ENCODE measurements at regions not wholly inside any gene's neighbourhood (a gene's known extent, or its start where the extent isn't known, plus 50 kb on each side); places are given as distances from the start of the nearest gene placed in this dataset.

GRCh38 chr10:78933828-78934531, 134.8 kb upstream of the ZMIZ1 start:
- H3K9me3 Mint-ChIP-seq = no peaks in the 10 kb centered on the region
- no peaks in the 10 kb centered on the region for H3K4me1 Mint-ChIP-seq (ENCODE audit: low read depth)
- no peaks in the 10 kb centered on the region for H3K36me3 Mint-ChIP-seq
- H3K4me3 Mint-ChIP-seq = no peak overlapping the region
- H3K27me3 Mint-ChIP-seq = no peaks in the 10 kb centered on the region
- ChIA-PET POLR2A (no interaction called here), CTCF (no interaction called here)
- H3K27ac Mint-ChIP-seq = no peak overlapping the region
- intact Hi-C loops (cut with micrococcal nuclease) = loop anchor here (10.0 kb wide), 1 partner anchor 261 kb away; no protein-coding TSS in a partner anchor
- no peak for DNase-seq

DNA sequence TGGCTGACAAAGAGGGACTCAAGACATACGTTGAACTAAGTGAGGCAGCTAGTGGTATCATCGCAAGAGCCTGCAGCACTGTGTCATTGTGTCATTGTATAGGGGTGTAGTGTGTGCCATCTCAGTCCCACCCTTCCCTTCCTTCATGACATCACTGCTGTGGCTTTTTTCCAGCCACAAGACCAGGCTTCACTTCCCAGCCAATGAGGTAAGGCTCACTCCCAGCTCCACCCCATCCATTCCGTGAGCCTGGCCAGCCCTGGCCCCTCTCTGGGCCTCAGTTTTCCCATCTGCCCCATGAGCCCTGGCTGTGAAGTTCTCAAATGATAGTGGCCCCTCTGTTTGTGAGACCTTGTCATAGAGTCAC, 134.3 kb upstream of the ZMIZ1 start:
- Mint-ChIP-seq H3K27ac (no peak overlapping the region), H3K4me1 (ENCODE audit: low read depth) (no peaks in the 10 kb centered on the region), H3K9me3 (no peaks in the 10 kb centered on the region), H3K4me3 (no peak overlapping the region), H3K27me3 (no peaks in the 10 kb centered on the region), H3K36me3 (no peaks in the 10 kb centered on the region)
- no peak for DNase-seq
- POLR2A ChIA-PET = no interaction called here
- CTCF ChIA-PET = interaction anchor here (0.7 kb wide), 1 partner anchor 261 kb away, joined by 3 read pairs; no protein-coding TSS in a partner anchor
- intact Hi-C loops (cut with micrococcal nuclease) = loop anchor here (10.0 kb wide), 1 partner anchor 260 kb away; no protein-coding TSS in a partner anchor

GRCh38 chr10:78934994-78935602, 133.7 kb upstream of the ZMIZ1 start:
- intact Hi-C loops (cut with micrococcal nuclease) = loop anchor here (10.0 kb wide), 1 partner anchor 260 kb away; no protein-coding TSS in a partner anchor
- H3K27me3 Mint-ChIP-seq = no peaks in the 10 kb centered on the region
- ChIA-PET CTCF (interaction anchor here (0.6 to 0.7 kb wide), 2 partner anchors 260 to 330 kb away, joined by 3 read pairs; no protein-coding TSS in a partner anchor), POLR2A (no interaction called here)
- H3K36me3 Mint-ChIP-seq = no peaks in the 10 kb centered on the region
- H3K4me1 Mint-ChIP-seq (ENCODE audit: low read depth) = no peaks in the 10 kb centered on the region
- H3K4me3 Mint-ChIP-seq = no peak overlapping the region
- H3K27ac Mint-ChIP-seq = no peak overlapping the region
- no peak for DNase-seq
- H3K9me3 Mint-ChIP-seq = no peaks in the 10 kb centered on the region

- CTCF ChIA-PET = interaction anchor here (0.6 to 1.4 kb wide), 2 partner anchors 260 to 330 kb away, joined by 3 to 4 read pairs; no protein-coding TSS in a partner anchor
- H3K27me3 Mint-ChIP-seq = no peaks in the 10 kb centered on the region
- no peaks in the 10 kb centered on the region for H3K9me3 Mint-ChIP-seq
- H3K4me3 Mint-ChIP-seq = no peak overlapping the region
- POLR2A ChIA-PET = no interaction called here
- H3K36me3 Mint-ChIP-seq = no peaks in the 10 kb centered on the region
- no peak for DNase-seq
- H3K4me1 Mint-ChIP-seq (ENCODE audit: low read depth) = no peaks in the 10 kb centered on the region
- no peak overlapping the region for H3K27ac Mint-ChIP-seq
- intact Hi-C loops (cut with micrococcal nuclease) = loop anchor here (10.0 kb wide), 1 partner anchor 259 kb away; no protein-coding TSS in a partner anchor
These were observed 132.9 kb upstream of the ZMIZ1 start for GRCh38 chr10:78935697-78936407.

GRCh38 chr10:78936412-78937342, 132.1 kb upstream of the ZMIZ1 start:
- ChIA-PET POLR2A (no interaction called here), CTCF (interaction anchor here (0.6 to 1.4 kb wide), 2 partner anchors 259 to 1182 kb away, joined by 3 to 4 read pairs; no protein-coding TSS in a partner anchor)
- Mint-ChIP-seq H3K27me3 (no peaks in the 10 kb centered on the region), H3K36me3 (no peaks in the 10 kb centered on the region), H3K27ac (no peak overlapping the region), H3K4me1 (ENCODE audit: low read depth) (no peaks in the 10 kb centered on the region), H3K4me3 (no peak overlapping the region), H3K9me3 (no peaks in the 10 kb centered on the region)
- no peak for DNase-seq
- intact Hi-C loops (cut with micrococcal nuclease) = loop anchor here (10.0 kb wide), 1 partner anchor 258 kb away; no protein-coding TSS in a partner anchor

- no peaks in the 10 kb centered on the region for H3K36me3 Mint-ChIP-seq
- no peak overlapping the region for H3K27ac Mint-ChIP-seq
- H3K27me3 Mint-ChIP-seq = no peaks in the 10 kb centered on the region
- ChIA-PET POLR2A (no interaction called here), CTCF (no interaction called here)
- H3K9me3 Mint-ChIP-seq = no peaks in the 10 kb centered on the region
- H3K4me1 Mint-ChIP-seq (ENCODE audit: low read depth) = no peaks in the 10 kb centered on the region
- no peak for DNase-seq
- intact Hi-C loops (cut with micrococcal nuclease) = loop anchor here (10.0 kb wide), 1 partner anchor 257 kb away; no protein-coding TSS in a partner anchor
- H3K4me3 Mint-ChIP-seq = no peak overlapping the region
These were observed 131.4 kb upstream of the ZMIZ1 start for GRCh38 chr10:78937393-78937792.

GRCh38 chr10:78937800-78938694, 130.7 kb upstream of the ZMIZ1 start:
- Mint-ChIP-seq H3K27me3 (no peaks in the 10 kb centered on the region), H3K4me3 (no peak overlapping the region), H3K9me3 (peaks cover 6% of the 10 kb centered on the region), H3K36me3 (no peaks in the 10 kb centered on the region), H3K27ac (no peak overlapping the region), H3K4me1 (ENCODE audit: low read depth) (no peaks in the 10 kb centered on the region)
- intact Hi-C loops (cut with micrococcal nuclease) = loop anchor here (10.0 kb wide), 1 partner anchor 257 kb away; no protein-coding TSS in a partner anchor
- DNase-seq = peak; percentile 42
- POLR2A ChIA-PET = no interaction called here
- CTCF ChIA-PET = no interaction called here

DNA sequence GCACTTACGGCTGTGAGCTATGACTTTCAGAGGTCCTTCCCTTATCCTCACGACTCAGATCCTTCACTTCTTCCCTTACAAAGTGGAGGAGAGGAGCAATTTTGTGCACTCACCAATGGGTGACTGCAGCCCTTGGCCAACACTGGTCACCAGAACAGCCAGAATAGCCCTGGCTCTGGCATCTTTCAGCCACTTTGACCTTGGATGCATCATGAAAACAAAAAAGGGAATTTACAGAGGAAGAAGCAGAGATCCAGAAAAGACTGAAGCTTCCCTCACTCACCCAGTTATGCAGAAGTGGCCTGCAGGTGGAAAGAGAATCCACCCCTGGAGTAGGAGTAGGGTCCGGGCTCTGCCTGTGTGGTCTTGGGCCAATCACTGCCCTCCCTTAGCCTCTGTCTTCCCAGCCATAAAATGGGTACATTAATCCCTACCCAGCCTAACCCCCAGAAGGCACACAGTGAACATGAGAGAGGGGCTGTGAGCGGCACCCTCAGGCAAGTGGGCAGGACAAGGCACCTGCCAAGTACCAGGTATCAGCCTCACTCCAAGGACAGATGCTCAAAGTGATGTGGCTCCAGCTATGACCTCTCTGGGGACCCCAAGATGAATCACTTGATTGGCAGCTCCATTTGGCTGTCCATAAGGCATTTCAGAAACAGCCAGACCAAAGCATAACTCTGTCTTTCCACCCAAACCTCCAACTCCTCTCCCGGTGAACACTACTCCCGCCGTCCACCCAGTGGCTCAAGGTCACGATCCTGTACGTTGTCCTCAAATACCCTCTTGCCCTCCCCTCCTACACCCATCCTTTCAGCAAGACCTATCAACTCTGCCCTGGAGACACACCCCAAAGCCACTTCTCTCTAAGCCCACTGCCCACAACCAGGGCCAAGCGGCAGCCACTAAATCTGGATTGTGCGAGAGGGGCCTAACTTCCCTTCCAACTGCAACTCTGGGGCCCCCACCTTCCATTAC, 129.8 kb upstream of the ZMIZ1 start:
- Mint-ChIP-seq H3K36me3 (no peaks in the 10 kb centered on the region), H3K27me3 (no peaks in the 10 kb centered on the region), H3K9me3 (peaks cover 7% of the 10 kb centered on the region), H3K4me1 (ENCODE audit: low read depth) (no peaks in the 10 kb centered on the region), H3K4me3 (no peak overlapping the region), H3K27ac (no peak overlapping the region)
- ChIA-PET CTCF (no interaction called here), POLR2A (no interaction called here)
- intact Hi-C loops (cut with micrococcal nuclease) = loop anchor here (10.0 kb wide), 1 partner anchor 256 kb away; no protein-coding TSS in a partner anchor
- no peak for DNase-seq

GRCh38 chr10:78942091-78942501, 126.7 kb upstream of the ZMIZ1 start:
- H3K36me3 Mint-ChIP-seq = no peaks in the 10 kb centered on the region
- no peak overlapping the region for H3K4me3 Mint-ChIP-seq
- intact Hi-C loops (cut with micrococcal nuclease) = no loop called here
- no peaks in the 10 kb centered on the region for H3K27me3 Mint-ChIP-seq
- H3K27ac Mint-ChIP-seq = no peak overlapping the region
- no peaks in the 10 kb centered on the region for H3K4me1 Mint-ChIP-seq (ENCODE audit: low read depth)
- ChIA-PET CTCF (no interaction called here), POLR2A (no interaction called here)
- H3K9me3 Mint-ChIP-seq = peaks cover 7% of the 10 kb centered on the region
- DNase-seq = no peak

DNA sequence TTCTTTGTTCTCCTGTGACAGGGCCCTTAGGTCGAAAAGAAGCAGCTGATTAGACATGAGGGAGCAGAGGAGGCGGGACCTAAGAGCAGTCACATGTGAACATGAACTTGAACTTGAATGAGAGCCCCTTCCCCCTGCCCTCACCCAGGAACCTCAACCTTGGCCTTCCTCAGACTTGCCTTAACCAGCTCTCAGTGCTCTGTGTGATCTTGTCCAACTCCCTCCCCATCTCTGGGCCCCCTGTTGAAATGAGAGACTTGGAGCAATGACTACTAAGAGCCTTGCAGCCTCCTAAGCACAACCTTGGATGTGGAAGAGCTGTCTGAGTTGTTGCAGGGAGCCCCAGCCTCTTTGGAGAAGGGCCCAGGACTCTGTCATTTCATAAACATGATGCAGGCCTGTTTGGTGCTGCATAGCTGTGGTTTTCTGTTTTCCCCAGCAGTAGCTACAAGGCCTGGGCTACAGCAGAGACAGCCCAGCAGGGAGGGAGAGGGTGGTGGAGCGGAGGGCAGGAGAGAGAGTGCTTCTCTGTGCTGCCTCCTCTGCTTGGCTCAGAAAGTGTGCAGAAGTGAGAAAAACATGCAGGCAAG, 123.9 kb upstream of the ZMIZ1 start:
- Mint-ChIP-seq H3K27ac (no peak overlapping the region), H3K9me3 (peaks cover 7% of the 10 kb centered on the region), H3K36me3 (no peaks in the 10 kb centered on the region), H3K27me3 (no peaks in the 10 kb centered on the region), H3K4me3 (no peak overlapping the region), H3K4me1 (ENCODE audit: low read depth) (no peaks in the 10 kb centered on the region)
- CTCF ChIA-PET = interaction anchor here (0.9 to 1.1 kb wide), 2 partner anchors 250 to 297 kb away, joined by 3 to 4 read pairs; no protein-coding TSS in a partner anchor
- no peak for DNase-seq
- intact Hi-C loops (cut with micrococcal nuclease) = no loop called here
- POLR2A ChIA-PET = no interaction called here
